Adrenal gland (tissue), 9 donors: ENCODE measurements at regions not wholly inside any gene's neighbourhood (a gene's known extent, or its start where the extent isn't known, plus 50 kb on each side); places are given as distances from the start of the nearest gene placed in this dataset.

ENCODE experiments used
- DNase-seq, 7 donors: peaks; one replicate each; pipeline ENCODE4 v3.0.0-alpha.2; 2019 to 2020
- H3K27ac ChIP-seq, 5 donors: fragments of 200-600 bp; sonication (generic) in 4 of 5; 1 replicate in 3 of 5; 2 replicates in 2 of 5; pipeline versions ENCODE4 v1.5.1 to v1.8.0; 2016 to 2020; ENCODE audit warnings: mild to moderate bottlenecking in 1 of 5
- H3K27me3 ChIP-seq: fragments of 200-600 bp; 2 replicates; pipeline ENCODE4 v1.8.0; 2021
- H3K36me3 ChIP-seq, 2 donors: fragments of 200-600 bp; replicated peaks in 1 of 2; 1 replicate in 1 of 2; 2 replicates in 1 of 2; pipeline versions ENCODE4 v1.5.1 to v1.8.0; 2018 to 2022
- H3K4me1 ChIP-seq, 2 donors: fragments of 200-600 bp; replicated peaks in 1 of 2; 1 replicate in 1 of 2; 2 replicates in 1 of 2; pipeline versions ENCODE4 v1.5.1 to v1.8.0; 2018 to 2021
- H3K4me3 ChIP-seq, 4 donors: fragments of 200-600 bp; sonication (generic) in 3 of 4; one replicate each; pipeline ENCODE4 v1.5.1; 2016 to 2018
- H3K9me3 ChIP-seq, 3 donors: fragments of 200-600 bp; sonication (generic) in 1 of 3; replicated peaks in 1 of 3; 1 replicate in 2 of 3; 2 replicates in 1 of 3; pipeline versions ENCODE4 v1.5.1 to v1.8.0; 2016 to 2021
- POLR2A ChIP-seq, 2 donors: fragments of 450-650 bp; IDR thresholded peaks; one replicate each; pipeline ENCODE4 v1.6.1; 2017; ENCODE audit warnings: antibody characterized with exemption in 2 of 2, mild to moderate bottlenecking in 2 of 2, moderate library complexity in 1 of 2
- WGBS, 4 donors: extraction: QIAGEN DNeasy Blood & Tissue Kit in 2 of 4; methylation state at CpG; one replicate each; pipeline versions ENCODE4 v1.1.5 to v1.1.7; 2013 to 2017; 5-methylcytosine and 5-hydroxymethylcytosine counted together
- intact Hi-C, 2 donors: fragments of 100-400 bp; cut with DNase I; formaldehyde crosslinking; loops; one replicate each; pipeline versions ENCODE4 v1.14.1 to v1.15.0; 2022 to 2023
- TF ChIP-seq, protein P1 (sequence below), 6 experiments: fragments of 450-650 bp in 4 of 6; fragments of 200-600 bp in 2 of 6; sonication (generic) in 1 of 6; IDR thresholded peaks; 1 replicate in 5 of 6; 2 replicates in 1 of 6; pipeline versions ENCODE4 v1.5.1 to v1.8.0; 2016 to 2021; ENCODE audit warnings: antibody characterized with exemption in 6 of 6, mild to moderate bottlenecking in 2 of 6, moderate library complexity in 1 of 6
- donor health status: healthy with polysubstance abuse.
- donor health status: Bipolar disorder and iron deficiency.
- donor health status: DM: yes; HTN: yes; CAD: no.
- donor health status: DM: no; HTN: no; CAD: no.
- donor health status: DM: no; HTN: no; CAD: no.

GRCh38 chr9:115587310-115587709 lies 469.4 kb upstream of the TNC start:
- no peak overlapping the region for H3K27ac ChIP-seq
- no peaks in the 10 kb centered on the region for H3K9me3 ChIP-seq
- DNase-seq = no peak
- no peak overlapping the region for H3K4me3 ChIP-seq
- TF ChIP-seq, protein P1, sequence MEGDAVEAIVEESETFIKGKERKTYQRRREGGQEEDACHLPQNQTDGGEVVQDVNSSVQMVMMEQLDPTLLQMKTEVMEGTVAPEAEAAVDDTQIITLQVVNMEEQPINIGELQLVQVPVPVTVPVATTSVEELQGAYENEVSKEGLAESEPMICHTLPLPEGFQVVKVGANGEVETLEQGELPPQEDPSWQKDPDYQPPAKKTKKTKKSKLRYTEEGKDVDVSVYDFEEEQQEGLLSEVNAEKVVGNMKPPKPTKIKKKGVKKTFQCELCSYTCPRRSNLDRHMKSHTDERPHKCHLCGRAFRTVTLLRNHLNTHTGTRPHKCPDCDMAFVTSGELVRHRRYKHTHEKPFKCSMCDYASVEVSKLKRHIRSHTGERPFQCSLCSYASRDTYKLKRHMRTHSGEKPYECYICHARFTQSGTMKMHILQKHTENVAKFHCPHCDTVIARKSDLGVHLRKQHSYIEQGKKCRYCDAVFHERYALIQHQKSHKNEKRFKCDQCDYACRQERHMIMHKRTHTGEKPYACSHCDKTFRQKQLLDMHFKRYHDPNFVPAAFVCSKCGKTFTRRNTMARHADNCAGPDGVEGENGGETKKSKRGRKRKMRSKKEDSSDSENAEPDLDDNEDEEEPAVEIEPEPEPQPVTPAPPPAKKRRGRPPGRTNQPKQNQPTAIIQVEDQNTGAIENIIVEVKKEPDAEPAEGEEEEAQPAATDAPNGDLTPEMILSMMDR (IDR thresholded peaks at IDR 0.05) = no peak
- TF ChIP-seq POLR2A (IDR thresholded peaks at IDR 0.05) = no peak
- no peaks in the 10 kb centered on the region for H3K4me1 ChIP-seq
- intact Hi-C loops = no loop called here
- WGBS, 4 donors = 88 to 98% (median 89%) methylated on average over 2 of the region's 2 CpGs
- H3K27me3 ChIP-seq = no peaks in the 10 kb centered on the region
- H3K36me3 ChIP-seq = no peaks in the 10 kb centered on the region

DNA sequence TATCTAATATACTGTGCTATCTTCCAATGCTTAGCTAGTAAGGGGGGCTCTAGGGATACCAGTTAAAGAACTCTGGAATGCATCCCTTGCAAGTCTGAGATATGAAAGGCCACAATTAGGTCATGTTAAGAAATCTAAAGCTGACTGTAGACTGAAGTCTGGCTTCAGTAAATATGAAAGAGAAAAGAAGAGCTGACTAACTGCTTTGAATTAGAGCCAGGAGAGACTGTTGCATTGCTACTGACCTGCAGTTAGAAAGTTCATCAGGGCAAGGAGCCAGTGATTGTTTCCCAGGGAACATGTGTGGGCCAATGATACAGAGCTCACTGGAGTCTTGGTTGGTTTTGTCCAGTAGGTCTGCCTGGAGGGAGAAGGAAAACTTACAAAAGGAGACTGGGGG lies 472.1 kb upstream of the TNC start:
- peaks cover 4% of the 10 kb centered on the region for H3K27me3 ChIP-seq
- H3K36me3 ChIP-seq = no peaks in the 10 kb centered on the region
- no peak overlapping the region for H3K27ac ChIP-seq
- intact Hi-C loops = loop anchor here in 1 of 2 donors (5.0 to 10.0 kb wide), 2 partner anchors 985 to 1072 kb away; no protein-coding TSS in a partner anchor
- peak; percentile 22 to 73 (median 59) for DNase-seq
- no peaks in the 10 kb centered on the region for H3K4me1 ChIP-seq
- TF ChIP-seq POLR2A (IDR thresholded peaks at IDR 0.05) = no peak
- H3K4me3 ChIP-seq = no peak overlapping the region
- no peaks in the 10 kb centered on the region for H3K9me3 ChIP-seq

- Histone ChIP-seq H3K27me3 (peaks cover 4% of the 10 kb centered on the region), H3K9me3 (no peaks in the 10 kb centered on the region), H3K4me1 (no peaks in the 10 kb centered on the region), H3K27ac (peak overlapping the region in 1 of 5 donors; percentile 69), H3K4me3 (no peak overlapping the region), H3K36me3 (no peaks in the 10 kb centered on the region)
- peak; percentile 15 to 79 (median 72) for DNase-seq
- intact Hi-C loops = loop anchor here in 1 of 2 donors (5.0 to 10.0 kb wide), 2 partner anchors 983 to 1071 kb away; no protein-coding TSS in a partner anchor
- WGBS, 4 donors = 8 to 38% (median 12%) methylated on average over 4 of the region's 4 CpGs
- no peak for TF ChIP-seq POLR2A (IDR thresholded peaks at IDR 0.05)
- TF ChIP-seq, protein P1 (IDR thresholded peaks at IDR 0.05) = peak in 5 of 6 experiments; percentile 55 to 78 (median 63)
Measured at GRCh38 chr9:115591584-115591984, 473.6 kb upstream of the TNC start.

GRCh38 chr9:115593587-115594091 lies 475.7 kb upstream of the TNC start:
- no peak overlapping the region for H3K27ac ChIP-seq
- intact Hi-C loops = loop anchor here in 1 of 2 donors (5.0 to 10.0 kb wide), 2 partner anchors 981 to 1069 kb away; no protein-coding TSS in a partner anchor
- H3K27me3 ChIP-seq = peaks cover 4% of the 10 kb centered on the region
- H3K36me3 ChIP-seq = no peaks in the 10 kb centered on the region
- peak in 3 of 7 donors; percentile 8 to 15 (median 9) for DNase-seq
- WGBS, 4 donors = 5 to 9% (median 8%) methylated on average over 4 of the region's 4 CpGs
- H3K4me1 ChIP-seq = no peaks in the 10 kb centered on the region
- TF ChIP-seq, protein P1 (IDR thresholded peaks at IDR 0.05) = peak; percentile 53 to 69 (median 68)
- TF ChIP-seq POLR2A (IDR thresholded peaks at IDR 0.05) = no peak
- H3K4me3 ChIP-seq = no peak overlapping the region
- no peaks in the 10 kb centered on the region for H3K9me3 ChIP-seq

DNA sequence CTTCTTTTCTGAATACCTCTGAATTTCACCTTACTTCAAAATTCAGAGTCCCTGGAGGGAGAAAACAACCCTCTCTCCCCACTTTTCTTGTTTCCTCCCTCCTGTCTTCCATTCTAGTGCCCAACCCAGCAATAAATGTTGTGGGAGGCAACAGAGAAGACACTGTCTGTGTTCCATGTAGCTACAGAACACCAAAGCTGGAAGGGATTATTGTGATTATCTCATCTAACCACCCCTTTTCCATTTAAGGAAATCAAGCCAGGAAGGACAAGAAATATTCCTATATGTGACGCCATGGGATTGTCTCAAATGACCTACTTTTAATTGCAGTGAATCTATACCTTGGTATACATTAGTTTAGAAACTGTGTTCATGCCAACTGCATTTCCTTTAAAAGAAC lies 476.6 kb upstream of the TNC start:
- Histone ChIP-seq H3K36me3 (no peaks in the 10 kb centered on the region), H3K27me3 (peaks cover 4% of the 10 kb centered on the region), H3K4me1 (no peaks in the 10 kb centered on the region), H3K9me3 (no peaks in the 10 kb centered on the region), H3K4me3 (no peak overlapping the region), H3K27ac (no peak overlapping the region)
- WGBS, 4 donors = 38 to 84% (median 74%) methylated on average over 1 of the region's 1 CpG
- intact Hi-C loops = loop anchor here in 1 of 2 donors (5.0 to 10.0 kb wide), 2 partner anchors 980 to 1068 kb away; no protein-coding TSS in a partner anchor
- DNase-seq = no peak
- TF ChIP-seq POLR2A (IDR thresholded peaks at IDR 0.05) = no peak
- TF ChIP-seq, protein P1 (IDR thresholded peaks at IDR 0.05) = no peak
